ENCODE measurements at regions not wholly inside any gene's neighbourhood (a gene's known extent, or its start where the extent isn't known, plus 50 kb on each side); places are given as distances from the start of the nearest gene placed in this dataset.

- Histone ChIP-seq H3K4me1 (ENCODE audit: control insufficient read depth, insufficient read depth, low read length) (peaks cover 3% of the 10 kb centered on the region), H3K36me3 (ENCODE audit: control insufficient read depth, insufficient read depth, low read length) (no peaks in the 10 kb centered on the region), H3K4me3 (ENCODE audit: low read length) (no peak overlapping the region), H3K27ac (ENCODE audit: low read depth, low read length) (no peak overlapping the region), H3K9ac (ENCODE audit: low read length) (no peak overlapping the region), H3K27me3 (ENCODE audit: control insufficient read depth, insufficient read depth, low read length) (peaks cover 2% of the 10 kb centered on the region)
Measured at GRCh38 chr6:148193063-148193680, 149.5 kb upstream of the SASH1 start.

- H3K4me3 ChIP-seq (ENCODE audit: low read length) = no peak overlapping the region
- H3K27ac ChIP-seq (ENCODE audit: low read depth, low read length) = no peak overlapping the region
- H3K9ac ChIP-seq (ENCODE audit: low read length) = no peak overlapping the region
- H3K36me3 ChIP-seq (ENCODE audit: control insufficient read depth, insufficient read depth, low read length) = no peaks in the 10 kb centered on the region
- H3K27me3 ChIP-seq (ENCODE audit: control insufficient read depth, insufficient read depth, low read length) = peaks cover 2% of the 10 kb centered on the region
- H3K4me1 ChIP-seq (ENCODE audit: control insufficient read depth, insufficient read depth, low read length) = peaks cover 3% of the 10 kb centered on the region
Measured at GRCh38 chr6:148195511-148195910, 147.1 kb upstream of the SASH1 start.

- no peaks in the 10 kb centered on the region for H3K4me1 ChIP-seq (ENCODE audit: control insufficient read depth, insufficient read depth, low read length)
- peaks cover 2% of the 10 kb centered on the region for H3K27me3 ChIP-seq (ENCODE audit: control insufficient read depth, insufficient read depth, low read length)
- H3K4me3 ChIP-seq (ENCODE audit: low read length) = no peak overlapping the region
- no peaks in the 10 kb centered on the region for H3K36me3 ChIP-seq (ENCODE audit: control insufficient read depth, insufficient read depth, low read length)
- H3K9ac ChIP-seq (ENCODE audit: low read length) = no peak overlapping the region
- H3K27ac ChIP-seq (ENCODE audit: low read depth, low read length) = no peak overlapping the region
Measured at GRCh38 chr6:148199584-148199983, 143.1 kb upstream of the SASH1 start.

GRCh38 chr6:148200293-148200692 lies 142.3 kb upstream of the SASH1 start:
- Histone ChIP-seq H3K9ac (ENCODE audit: low read length) (no peak overlapping the region), H3K27ac (ENCODE audit: low read depth, low read length) (no peak overlapping the region), H3K36me3 (ENCODE audit: control insufficient read depth, insufficient read depth, low read length) (no peaks in the 10 kb centered on the region), H3K4me1 (ENCODE audit: control insufficient read depth, insufficient read depth, low read length) (no peaks in the 10 kb centered on the region), H3K4me3 (ENCODE audit: low read length) (no peak overlapping the region), H3K27me3 (ENCODE audit: control insufficient read depth, insufficient read depth, low read length) (peaks cover 2% of the 10 kb centered on the region)

- Histone ChIP-seq H3K27ac (ENCODE audit: low read depth, low read length) (no peak overlapping the region), H3K4me1 (ENCODE audit: control insufficient read depth, insufficient read depth, low read length) (no peaks in the 10 kb centered on the region), H3K36me3 (ENCODE audit: control insufficient read depth, insufficient read depth, low read length) (no peaks in the 10 kb centered on the region), H3K4me3 (ENCODE audit: low read length) (no peak overlapping the region), H3K27me3 (ENCODE audit: control insufficient read depth, insufficient read depth, low read length) (peaks cover 2% of the 10 kb centered on the region), H3K9ac (ENCODE audit: low read length) (no peak overlapping the region)
Measured at GRCh38 chr6:148200781-148201180, 141.9 kb upstream of the SASH1 start.

- Histone ChIP-seq H3K9ac (ENCODE audit: low read length) (no peak overlapping the region), H3K36me3 (ENCODE audit: control insufficient read depth, insufficient read depth, low read length) (no peaks in the 10 kb centered on the region), H3K4me1 (ENCODE audit: control insufficient read depth, insufficient read depth, low read length) (no peaks in the 10 kb centered on the region), H3K27me3 (ENCODE audit: control insufficient read depth, insufficient read depth, low read length) (no peaks in the 10 kb centered on the region), H3K27ac (ENCODE audit: low read depth, low read length) (no peak overlapping the region), H3K4me3 (ENCODE audit: low read length) (no peak overlapping the region)
Measured at GRCh38 chr6:148203281-148203925, 139.2 kb upstream of the SASH1 start.

GRCh38 chr6:148203970-148204369 lies 138.7 kb upstream of the SASH1 start:
- H3K27ac ChIP-seq (ENCODE audit: low read depth, low read length) = no peak overlapping the region
- no peaks in the 10 kb centered on the region for H3K36me3 ChIP-seq (ENCODE audit: control insufficient read depth, insufficient read depth, low read length)
- H3K4me3 ChIP-seq (ENCODE audit: low read length) = no peak overlapping the region
- H3K9ac ChIP-seq (ENCODE audit: low read length) = no peak overlapping the region
- no peaks in the 10 kb centered on the region for H3K4me1 ChIP-seq (ENCODE audit: control insufficient read depth, insufficient read depth, low read length)
- no peaks in the 10 kb centered on the region for H3K27me3 ChIP-seq (ENCODE audit: control insufficient read depth, insufficient read depth, low read length)

- H3K27me3 ChIP-seq (ENCODE audit: control insufficient read depth, insufficient read depth, low read length) = no peaks in the 10 kb centered on the region
- H3K4me3 ChIP-seq (ENCODE audit: low read length) = no peak overlapping the region
- no peaks in the 10 kb centered on the region for H3K4me1 ChIP-seq (ENCODE audit: control insufficient read depth, insufficient read depth, low read length)
- H3K27ac ChIP-seq (ENCODE audit: low read depth, low read length) = no peak overlapping the region
- H3K9ac ChIP-seq (ENCODE audit: low read length) = no peak overlapping the region
- no peaks in the 10 kb centered on the region for H3K36me3 ChIP-seq (ENCODE audit: control insufficient read depth, insufficient read depth, low read length)
Measured at GRCh38 chr6:148208298-148208697, 134.3 kb upstream of the SASH1 start.

- no peaks in the 10 kb centered on the region for H3K27me3 ChIP-seq (ENCODE audit: control insufficient read depth, insufficient read depth, low read length)
- no peaks in the 10 kb centered on the region for H3K36me3 ChIP-seq (ENCODE audit: control insufficient read depth, insufficient read depth, low read length)
- no peaks in the 10 kb centered on the region for H3K4me1 ChIP-seq (ENCODE audit: control insufficient read depth, insufficient read depth, low read length)
- no peak overlapping the region for H3K9ac ChIP-seq (ENCODE audit: low read length)
- no peak overlapping the region for H3K4me3 ChIP-seq (ENCODE audit: low read length)
- no peak overlapping the region for H3K27ac ChIP-seq (ENCODE audit: low read depth, low read length)
Measured at GRCh38 chr6:148211777-148212324, 130.8 kb upstream of the SASH1 start.

GRCh38 chr6:148212366-148212765 lies 130.3 kb upstream of the SASH1 start:
- Histone ChIP-seq H3K36me3 (ENCODE audit: control insufficient read depth, insufficient read depth, low read length) (no peaks in the 10 kb centered on the region), H3K27ac (ENCODE audit: low read depth, low read length) (no peak overlapping the region), H3K27me3 (ENCODE audit: control insufficient read depth, insufficient read depth, low read length) (no peaks in the 10 kb centered on the region), H3K4me1 (ENCODE audit: control insufficient read depth, insufficient read depth, low read length) (no peaks in the 10 kb centered on the region), H3K9ac (ENCODE audit: low read length) (no peak overlapping the region), H3K4me3 (ENCODE audit: low read length) (no peak overlapping the region)

GRCh38 chr6:148213366-148213765 lies 129.3 kb upstream of the SASH1 start:
- Histone ChIP-seq H3K4me1 (ENCODE audit: control insufficient read depth, insufficient read depth, low read length) (peaks cover 2% of the 10 kb centered on the region), H3K27ac (ENCODE audit: low read depth, low read length) (no peak overlapping the region), H3K4me3 (ENCODE audit: low read length) (no peak overlapping the region), H3K9ac (ENCODE audit: low read length) (no peak overlapping the region), H3K36me3 (ENCODE audit: control insufficient read depth, insufficient read depth, low read length) (no peaks in the 10 kb centered on the region), H3K27me3 (ENCODE audit: control insufficient read depth, insufficient read depth, low read length) (no peaks in the 10 kb centered on the region)

GRCh38 chr6:148214667-148215066 lies 128.0 kb upstream of the SASH1 start:
- Histone ChIP-seq H3K4me3 (ENCODE audit: low read length) (no peak overlapping the region), H3K9ac (ENCODE audit: low read length) (no peak overlapping the region), H3K27ac (ENCODE audit: low read depth, low read length) (no peak overlapping the region), H3K4me1 (ENCODE audit: control insufficient read depth, insufficient read depth, low read length) (peaks cover 8% of the 10 kb centered on the region), H3K27me3 (ENCODE audit: control insufficient read depth, insufficient read depth, low read length) (no peaks in the 10 kb centered on the region), H3K36me3 (ENCODE audit: control insufficient read depth, insufficient read depth, low read length) (no peaks in the 10 kb centered on the region)

GRCh38 chr6:148217051-148217450 lies 125.6 kb upstream of the SASH1 start:
- H3K4me3 ChIP-seq (ENCODE audit: low read length) = no peak overlapping the region
- H3K27ac ChIP-seq (ENCODE audit: low read depth, low read length) = no peak overlapping the region
- H3K4me1 ChIP-seq (ENCODE audit: control insufficient read depth, insufficient read depth, low read length) = peaks cover 8% of the 10 kb centered on the region

More at GRCh38 chr6:148217051-148217450, 125.6 kb upstream of the SASH1 start:
- no peaks in the 10 kb centered on the region for H3K36me3 ChIP-seq (ENCODE audit: control insufficient read depth, insufficient read depth, low read length)
- no peak overlapping the region for H3K9ac ChIP-seq (ENCODE audit: low read length)
- H3K27me3 ChIP-seq (ENCODE audit: control insufficient read depth, insufficient read depth, low read length) = no peaks in the 10 kb centered on the region

All from rectal smooth muscle tissue (tissue), 1 donor.